ENCODE measurements at regions not wholly inside any gene's neighbourhood (a gene's known extent, or its start where the extent isn't known, plus 50 kb on each side); places are given as distances from the start of the nearest gene placed in this dataset.
"Not testable (repeated sequence)": the region's sequence is repeated elsewhere in the genome, so short reads cannot be mapped to it uniquely, and the experiment has no call there.

DNA sequence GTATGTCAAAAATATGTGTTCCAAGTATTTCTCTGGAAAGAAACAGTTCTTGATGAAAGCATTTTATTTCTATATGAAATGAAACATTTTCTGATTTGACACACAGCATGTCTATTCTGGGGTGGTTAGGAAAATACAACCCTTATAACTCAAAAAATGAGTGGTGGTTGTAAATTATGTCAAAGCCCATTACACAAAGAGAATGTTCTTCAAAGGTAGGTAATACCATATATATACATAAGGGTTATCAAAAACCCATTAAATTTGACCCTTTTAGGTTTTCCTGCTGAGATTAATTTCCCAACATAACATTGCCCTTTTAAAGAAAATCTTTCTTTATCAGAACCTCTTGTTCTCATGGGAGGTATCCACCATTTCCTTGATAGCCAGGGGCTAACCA, 420.5 kb upstream of the TECRL start:
- no peak for TF ChIP-seq CTCF (conservative IDR thresholded peaks at IDR 0.05)
- no peak overlapping the region for H3K27ac ChIP-seq

DNA sequence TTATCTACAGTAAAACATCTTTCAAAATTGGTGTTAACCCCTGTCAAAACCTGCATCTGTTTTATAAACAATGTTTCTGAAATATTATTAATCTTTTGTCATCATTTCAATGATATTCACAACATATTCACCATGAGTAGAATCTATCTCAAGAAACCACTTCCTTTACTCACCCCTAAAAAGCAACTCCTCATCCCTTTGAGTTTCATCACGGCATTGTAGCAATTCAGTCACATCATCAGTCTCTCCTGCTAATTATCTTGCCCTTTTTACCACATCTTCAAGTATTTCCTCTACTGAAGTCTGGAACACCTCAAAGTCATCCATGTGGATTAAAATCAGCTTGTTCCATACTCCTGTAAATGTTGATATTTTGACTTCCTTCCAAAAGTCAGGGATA, 415.3 kb upstream of the TECRL start:
- no peak for TF ChIP-seq CTCF (conservative IDR thresholded peaks at IDR 0.05)
- H3K27ac ChIP-seq = no peak overlapping the region

DNA sequence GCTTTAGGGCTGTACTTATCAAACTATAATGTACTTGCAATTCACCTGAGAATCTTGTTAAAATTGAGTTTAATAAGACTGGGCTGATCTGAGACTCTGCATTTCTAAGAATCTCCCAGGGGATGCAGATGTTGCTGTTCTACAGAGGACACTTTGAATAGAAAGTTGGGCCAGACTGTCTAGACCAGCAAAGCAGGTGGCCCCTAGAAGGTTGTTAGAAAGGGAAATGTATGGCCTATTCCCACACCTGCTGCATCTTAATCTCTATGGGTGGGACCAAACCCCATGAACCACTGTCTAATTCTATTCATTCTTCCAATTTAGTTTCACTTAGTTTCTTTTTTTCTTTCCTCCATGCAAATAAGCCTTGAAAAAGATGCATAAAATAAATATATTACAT, 413.2 kb upstream of the TECRL start:
- H3K27ac ChIP-seq = no peak overlapping the region
- TF ChIP-seq CTCF (conservative IDR thresholded peaks at IDR 0.05) = no peak

DNA sequence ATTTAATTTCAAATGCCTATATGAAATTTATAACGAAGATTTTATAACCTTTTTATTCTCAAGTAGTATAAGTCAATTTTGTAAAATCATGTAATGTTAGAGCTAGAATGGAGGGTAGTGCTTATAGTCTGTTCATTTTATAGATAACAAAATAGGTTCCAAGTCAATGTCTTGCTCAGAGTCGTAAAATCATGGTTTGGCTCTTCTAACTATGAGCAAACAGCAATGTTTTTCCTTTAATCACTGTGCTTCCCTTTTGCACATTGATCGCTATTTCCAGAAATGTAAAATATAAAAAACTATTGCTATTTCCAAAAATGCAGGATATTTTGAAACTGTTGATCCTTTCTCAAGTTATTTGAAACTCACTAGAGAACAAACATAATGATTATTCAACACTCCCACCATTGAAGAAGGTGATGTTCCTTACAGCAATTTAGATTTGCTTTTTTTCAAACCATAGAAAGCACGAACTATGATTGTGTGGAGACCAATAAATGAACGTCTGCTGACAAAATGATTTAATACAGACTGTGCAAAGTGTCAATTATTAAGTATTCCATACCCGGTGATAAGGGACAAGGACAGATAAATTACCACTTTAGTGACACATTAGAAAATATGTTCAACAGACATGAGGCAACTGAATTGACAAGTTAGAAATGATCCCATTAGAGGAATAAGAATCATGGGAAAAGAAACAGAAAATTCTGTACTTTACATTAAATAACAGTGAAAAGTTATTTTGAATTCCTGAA, 412.1 kb upstream of the TECRL start:
- TF ChIP-seq CTCF (conservative IDR thresholded peaks at IDR 0.05) = no peak
- H3K27ac ChIP-seq = no peak overlapping the region

- H3K27ac ChIP-seq = no peak overlapping the region
- no peak for TF ChIP-seq CTCF (conservative IDR thresholded peaks at IDR 0.05)
These were observed 405.4 kb upstream of the TECRL start for GRCh38 chr4:64814616-64815015.

DNA sequence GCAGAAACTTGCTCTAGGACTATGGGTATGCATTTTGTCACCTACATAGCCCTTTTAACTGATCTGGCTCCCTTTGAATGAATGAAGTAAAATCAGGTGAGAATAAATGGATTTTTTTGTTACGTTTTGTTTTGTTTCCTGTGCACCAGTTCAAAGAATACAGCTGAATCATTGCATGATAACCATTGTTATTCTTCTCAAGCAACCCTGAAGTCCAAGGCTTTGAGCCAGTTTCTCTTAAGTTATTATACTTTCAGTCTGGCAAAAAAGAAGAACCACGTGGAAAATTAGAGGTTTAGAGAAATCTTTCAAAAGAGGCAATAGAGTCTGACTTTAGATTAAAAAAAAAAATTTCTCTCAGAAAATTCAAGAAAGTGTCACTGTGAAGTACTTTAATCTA, 398.6 kb upstream of the TECRL start:
- no peak for TF ChIP-seq CTCF (conservative IDR thresholded peaks at IDR 0.05)
- H3K27ac ChIP-seq = no peak overlapping the region

- H3K27ac ChIP-seq = no peak overlapping the region
- TF ChIP-seq CTCF (conservative IDR thresholded peaks at IDR 0.05) = no peak
These were observed 390.5 kb upstream of the TECRL start for GRCh38 chr4:64799751-64800150.

- H3K27ac ChIP-seq = not testable (repeated sequence)
These were observed 389.6 kb upstream of the TECRL start for GRCh38 chr4:64798828-64799227.

All from VCaP (cell line).